ENCODE measurements at regions not wholly inside any gene's neighbourhood (a gene's known extent, or its start where the extent isn't known, plus 50 kb on each side); places are given as distances from the start of the nearest gene placed in this dataset.

GRCh38 chr21:16911166-16911607 lies 601.7 kb upstream of the CXADR start:
- no peak for DNase-seq (ENCODE audit: low spot score)

GRCh38 chr21:16912075-16912474 lies 600.8 kb upstream of the CXADR start:
- peak; percentile 50 for DNase-seq (ENCODE audit: low spot score)

GRCh38 chr21:16913010-16913409 lies 599.8 kb upstream of the CXADR start:
- no peak for DNase-seq (ENCODE audit: low spot score)

- DNase-seq (ENCODE audit: low spot score): no peak
These were observed 584.4 kb upstream of the CXADR start for GRCh38 chr21:16928439-16928838.

GRCh38 chr21:16932314-16932713 lies 580.5 kb upstream of the CXADR start:
- DNase-seq (ENCODE audit: low spot score): no peak

- DNase-seq (ENCODE audit: low spot score): no peak
These were observed 570.1 kb upstream of the CXADR start for GRCh38 chr21:16942703-16943102.

GRCh38 chr21:16943231-16943630 lies 569.6 kb upstream of the CXADR start:
- DNase-seq (ENCODE audit: low spot score): no peak

GRCh38 chr21:16945580-16945979 lies 567.3 kb upstream of the CXADR start:
- DNase-seq (ENCODE audit: low spot score): no peak

- no peak for DNase-seq (ENCODE audit: low spot score)
These were observed 556.0 kb upstream of the CXADR start for GRCh38 chr21:16956824-16957223.

GRCh38 chr21:16965424-16965823 lies 547.4 kb upstream of the CXADR start:
- no peak for DNase-seq (ENCODE audit: low spot score)

GRCh38 chr21:16968436-16968835 lies 544.4 kb upstream of the CXADR start:
- DNase-seq (ENCODE audit: low spot score): no peak

- no peak for DNase-seq (ENCODE audit: low spot score)
These were observed 543.2 kb upstream of the CXADR start for GRCh38 chr21:16969636-16970035.

- no peak for DNase-seq (ENCODE audit: low spot score)
These were observed 538.8 kb upstream of the CXADR start for GRCh38 chr21:16974060-16974459.

- DNase-seq (ENCODE audit: low spot score): no peak
These were observed 536.6 kb upstream of the CXADR start for GRCh38 chr21:16976193-16976592.

- no peak for DNase-seq (ENCODE audit: low spot score)
These were observed 534.4 kb upstream of the CXADR start for GRCh38 chr21:16978309-16978895.

GRCh38 chr21:16979574-16979973 lies 533.3 kb upstream of the CXADR start:
- DNase-seq (ENCODE audit: low spot score): no peak

GRCh38 chr21:16983420-16983819 lies 529.4 kb upstream of the CXADR start:
- DNase-seq (ENCODE audit: low spot score): no peak

- no peak for DNase-seq (ENCODE audit: low spot score)
These were observed 520.4 kb upstream of the CXADR start for GRCh38 chr21:16992448-16992847.

GRCh38 chr21:16993416-16994038 lies 519.3 kb upstream of the CXADR start:
- DNase-seq (ENCODE audit: low spot score): no peak

GRCh38 chr21:17002594-17003257 lies 510.1 kb upstream of the CXADR start:
- no peak for DNase-seq (ENCODE audit: low spot score)

GRCh38 chr21:17003258-17003615 lies 509.6 kb upstream of the CXADR start:
- peak; percentile 53 for DNase-seq (ENCODE audit: low spot score)

GRCh38 chr21:17003763-17004373 lies 509.0 kb upstream of the CXADR start:
- no peak for DNase-seq (ENCODE audit: low spot score)

GRCh38 chr21:17032141-17032655 lies 480.6 kb upstream of the CXADR start:
- DNase-seq (ENCODE audit: low spot score): no peak
